ENCODE measurements at regions not wholly inside any gene's neighbourhood (a gene's known extent, or its start where the extent isn't known, plus 50 kb on each side); places are given as distances from the start of the nearest gene placed in this dataset.

DNA sequence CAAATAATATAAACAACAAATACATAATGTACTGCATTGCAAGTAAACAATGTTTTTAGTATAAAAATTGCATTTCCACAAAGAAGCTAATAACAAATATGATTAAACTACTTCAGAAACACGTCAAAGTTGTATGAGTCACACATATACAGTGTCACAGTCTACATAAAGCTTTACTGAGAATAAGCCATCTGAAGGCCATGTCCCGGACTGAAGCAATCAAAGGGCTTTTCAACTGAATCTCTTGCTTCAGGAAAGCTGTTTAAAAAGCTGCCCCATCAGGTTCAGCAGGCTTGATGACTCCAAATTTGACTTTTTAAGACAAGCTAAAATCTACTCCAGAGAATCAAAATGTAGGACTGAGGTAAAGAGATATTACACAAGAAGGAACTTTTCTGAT, 1476.8 kb downstream of the ADGRL3 start:
- TF ChIP-seq, protein P1, sequence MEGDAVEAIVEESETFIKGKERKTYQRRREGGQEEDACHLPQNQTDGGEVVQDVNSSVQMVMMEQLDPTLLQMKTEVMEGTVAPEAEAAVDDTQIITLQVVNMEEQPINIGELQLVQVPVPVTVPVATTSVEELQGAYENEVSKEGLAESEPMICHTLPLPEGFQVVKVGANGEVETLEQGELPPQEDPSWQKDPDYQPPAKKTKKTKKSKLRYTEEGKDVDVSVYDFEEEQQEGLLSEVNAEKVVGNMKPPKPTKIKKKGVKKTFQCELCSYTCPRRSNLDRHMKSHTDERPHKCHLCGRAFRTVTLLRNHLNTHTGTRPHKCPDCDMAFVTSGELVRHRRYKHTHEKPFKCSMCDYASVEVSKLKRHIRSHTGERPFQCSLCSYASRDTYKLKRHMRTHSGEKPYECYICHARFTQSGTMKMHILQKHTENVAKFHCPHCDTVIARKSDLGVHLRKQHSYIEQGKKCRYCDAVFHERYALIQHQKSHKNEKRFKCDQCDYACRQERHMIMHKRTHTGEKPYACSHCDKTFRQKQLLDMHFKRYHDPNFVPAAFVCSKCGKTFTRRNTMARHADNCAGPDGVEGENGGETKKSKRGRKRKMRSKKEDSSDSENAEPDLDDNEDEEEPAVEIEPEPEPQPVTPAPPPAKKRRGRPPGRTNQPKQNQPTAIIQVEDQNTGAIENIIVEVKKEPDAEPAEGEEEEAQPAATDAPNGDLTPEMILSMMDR (IDR thresholded peaks at IDR 0.05), result no peak
- TF ChIP-seq POLR2AphosphoS5 (IDR thresholded peaks at IDR 0.05), result no peak
